OCI-LY1 (cell line): ENCODE measurements at regions not wholly inside any gene's neighbourhood (a gene's known extent, or its start where the extent isn't known, plus 50 kb on each side); places are given as distances from the start of the nearest gene placed in this dataset.

Experiments used
- EZH2 ChIP-seq: fragments of 200-600 bp; sonication (generic), shearing (Covaris generic); IDR thresholded peaks from 2 replicates; pipeline ENCODE4 v1.8.0; 2017; ENCODE audit warnings: borderline replicate concordance, mixed run types, mild to moderate bottlenecking, antibody characterized with exemption, low read length, moderate library complexity, mixed read lengths
- TF ChIP-seq, protein P1 (sequence below): fragments of 200-600 bp; sonication (generic), shearing (Covaris generic); IDR thresholded peaks from 2 replicates; pipeline ENCODE4 v1.5.1; 2017; ENCODE audit warnings: mild to moderate bottlenecking, antibody characterized with exemption, low read length, moderate library complexity, mixed read lengths

DNA sequence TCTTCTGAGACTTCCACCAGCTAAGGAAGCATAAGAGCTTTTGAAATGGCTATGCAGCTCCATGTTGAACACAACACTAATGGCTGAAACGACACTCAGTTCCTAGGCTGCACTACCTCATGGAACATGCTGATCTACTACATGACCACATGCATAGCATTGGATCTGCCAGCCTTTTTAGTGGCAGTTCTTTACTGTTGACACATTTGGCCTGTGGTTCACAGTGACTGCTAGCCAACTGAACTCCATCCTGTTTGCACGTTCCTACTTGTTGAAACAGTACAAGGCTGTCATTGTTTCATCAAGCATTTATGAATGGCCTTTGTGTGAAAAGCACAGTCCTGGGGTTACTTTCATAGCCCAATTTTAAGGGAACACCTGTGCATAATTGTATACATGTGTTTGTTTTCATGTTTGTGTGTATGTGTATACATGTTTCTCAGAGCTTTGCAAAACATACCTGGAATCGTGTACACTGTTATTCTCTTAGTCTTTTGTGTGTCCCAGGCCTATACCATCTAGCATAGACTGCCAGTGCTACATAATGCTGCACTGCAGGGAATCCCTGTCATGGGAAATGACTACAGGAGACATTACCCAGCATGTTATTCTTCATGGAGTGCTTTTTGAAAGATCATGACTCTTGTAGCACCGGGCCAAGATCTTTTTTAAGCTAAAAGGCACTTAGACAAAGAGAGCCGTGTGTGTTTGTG lies 179.6 kb upstream of the ESRRG start:
- TF ChIP-seq, protein P1, sequence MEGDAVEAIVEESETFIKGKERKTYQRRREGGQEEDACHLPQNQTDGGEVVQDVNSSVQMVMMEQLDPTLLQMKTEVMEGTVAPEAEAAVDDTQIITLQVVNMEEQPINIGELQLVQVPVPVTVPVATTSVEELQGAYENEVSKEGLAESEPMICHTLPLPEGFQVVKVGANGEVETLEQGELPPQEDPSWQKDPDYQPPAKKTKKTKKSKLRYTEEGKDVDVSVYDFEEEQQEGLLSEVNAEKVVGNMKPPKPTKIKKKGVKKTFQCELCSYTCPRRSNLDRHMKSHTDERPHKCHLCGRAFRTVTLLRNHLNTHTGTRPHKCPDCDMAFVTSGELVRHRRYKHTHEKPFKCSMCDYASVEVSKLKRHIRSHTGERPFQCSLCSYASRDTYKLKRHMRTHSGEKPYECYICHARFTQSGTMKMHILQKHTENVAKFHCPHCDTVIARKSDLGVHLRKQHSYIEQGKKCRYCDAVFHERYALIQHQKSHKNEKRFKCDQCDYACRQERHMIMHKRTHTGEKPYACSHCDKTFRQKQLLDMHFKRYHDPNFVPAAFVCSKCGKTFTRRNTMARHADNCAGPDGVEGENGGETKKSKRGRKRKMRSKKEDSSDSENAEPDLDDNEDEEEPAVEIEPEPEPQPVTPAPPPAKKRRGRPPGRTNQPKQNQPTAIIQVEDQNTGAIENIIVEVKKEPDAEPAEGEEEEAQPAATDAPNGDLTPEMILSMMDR: no peak
- TF ChIP-seq EZH2: no peak
